HG03460 (cell line): ENCODE measurements at regions not wholly inside any gene's neighbourhood (a gene's known extent, or its start where the extent isn't known, plus 50 kb on each side); places are given as distances from the start of the nearest gene placed in this dataset.
A peak's percentile ranks its signal among the peaks of the same experiment; 100 is the strongest.
"Not testable (repeated sequence)": the region's sequence is repeated elsewhere in the genome, so short reads cannot be mapped to it uniquely, and the experiment has no call there.

Experiments
- ATAC-seq: cut with Tn5 transposase; IDR thresholded peaks from one replicate; pipeline ENCODE4 v1.9.1; 2021; ENCODE audit not compliant: unreplicated experiment

- peak; percentile 95 for ATAC-seq
Observed at GRCh38 chr3:81823882-81824395, 62.5 kb upstream of the GBE1 start.

GRCh38 chr3:81823086-81823485, 61.6 kb upstream of the GBE1 start:
- no peak for ATAC-seq

- ATAC-seq, result peak; percentile 99
Observed at GRCh38 chr3:81816473-81817250, 55.2 kb upstream of the GBE1 start.

- ATAC-seq, result not testable (repeated sequence)
Observed at GRCh38 chr3:81812098-81812497, 50.7 kb upstream of the GBE1 start.
